PC-3 (cell line): ENCODE measurements at regions not wholly inside any gene's neighbourhood (a gene's known extent, or its start where the extent isn't known, plus 50 kb on each side); places are given as distances from the start of the nearest gene placed in this dataset.

Experiments used
- ATAC-seq: fragments of 200-7000 bp; cut with Tn5 transposase; 2 replicates; pipeline ENCODE4 v1.9.1; 2020; ENCODE audit warnings: mild to moderate bottlenecking, moderate library complexity
- BruUV-seq: library from RNA; stranded (reverse); fragments of 400-500 nt; replicated peaks from 2 replicates; lab custom pipeline; 2021; lab: Mats Ljungman, UMichigan
- CTCF ChIA-PET: fragments of 300-600 bp; sonication (Branson Sonifier 250); formaldehyde crosslinking; loops from one replicate; lab custom pipeline; 2022; ENCODE audit warnings: antibody characterized with exemption; lab: Charles Lee
- POLR2A ChIA-PET: fragments of 300-600 bp; sonication (Branson Sonifier 250); formaldehyde crosslinking; loops from one replicate; lab custom pipeline; 2022; ENCODE audit warnings: antibody characterized with exemption; ENCODE audit not compliant: unreplicated experiment; lab: Charles Lee
- DNase-seq: peaks from one replicate; pipeline ENCODE4 v3.0.0-alpha.2; 2015
- H2AFZ ChIP-seq: fragments of 300-600 bp; sonication (generic); 2 replicates; pipeline ENCODE4 v1.6.0; 2016; ENCODE audit warnings: antibody characterized with exemption, low read length
- H3F3A ChIP-seq: fragments of 300-600 bp; sonication (generic); one replicate; pipeline ENCODE4 v1.6.0; 2017; ENCODE audit warnings: antibody characterized with exemption, low read length, control low read depth, mild to moderate bottlenecking; ENCODE audit not compliant: unreplicated experiment
- H3K27ac ChIP-seq: fragments of 300-600 bp; sonication (generic); 2 replicates; pipeline ENCODE4 v1.5.1; 2016; ENCODE audit warnings: mild to moderate bottlenecking, low read length
- H3K27me3 ChIP-seq: fragments of 300-600 bp; sonication (generic); 2 replicates; pipeline ENCODE4 v1.6.1; 2016; ENCODE audit warnings: low read length, mixed read lengths
- H3K36me3 ChIP-seq: fragments of 300-600 bp; sonication (generic); 2 replicates; pipeline ENCODE4 v1.6.1; 2016; ENCODE audit warnings: low read depth, mixed run types, low read length, mixed read lengths
- H3K4me1 ChIP-seq: fragments of 300-600 bp; sonication (generic); 2 replicates; pipeline ENCODE4 v1.5.1; 2016; ENCODE audit warnings: low read length; ENCODE audit not compliant: insufficient read depth
- H3K4me2 ChIP-seq: fragments of 300-600 bp; sonication (generic); 2 replicates; pipeline ENCODE4 v1.6.0; 2016; ENCODE audit warnings: low read length
- H3K4me3 ChIP-seq: fragments of 300-600 bp; sonication (generic); 2 replicates; pipeline ENCODE4 v1.5.1; 2016; ENCODE audit warnings: mild to moderate bottlenecking, low read length, mixed read lengths
- H3K79me2 ChIP-seq: fragments of 300-600 bp; sonication (generic); 2 replicates; pipeline ENCODE4 v1.6.1; 2017; ENCODE audit warnings: low read length, mixed read lengths
- H3K9ac ChIP-seq: fragments of 300-600 bp; sonication (generic); 2 replicates; pipeline ENCODE4 v1.6.0; 2016; ENCODE audit warnings: mild to moderate bottlenecking, low read length
- H3K9me2 ChIP-seq: fragments of 300-600 bp; sonication (generic); replicated peaks from 2 replicates; pipeline ENCODE4 v1.6.1; 2016; ENCODE audit warnings: mixed run types, low read length, mixed read lengths
- H3K9me3 ChIP-seq: fragments of 300-600 bp; sonication (generic); 2 replicates; pipeline ENCODE4 v1.6.1; 2016; ENCODE audit warnings: low read length, mixed read lengths
- H4K20me1 ChIP-seq: fragments of 300-600 bp; sonication (generic); 2 replicates; pipeline ENCODE4 v1.6.1; 2016; ENCODE audit warnings: low read length, mixed read lengths
- EZH2 ChIP-seq: fragments of 300-600 bp; sonication (generic); IDR thresholded peaks from one replicate; pipeline ENCODE4 v1.6.1; 2017; ENCODE audit warnings: antibody characterized with exemption, mild to moderate bottlenecking, low read length; ENCODE audit not compliant: unreplicated experiment
- EZH2phosphoT487 ChIP-seq: fragments of 300-600 bp; sonication (generic); IDR thresholded peaks from 2 replicates; pipeline ENCODE4 v1.6.1; 2018; ENCODE audit warnings: mild to moderate bottlenecking, antibody characterized with exemption, low read length, borderline replicate concordance
- intact Hi-C: fragments of 100-400 bp; cut with micrococcal nuclease; formaldehyde crosslinking; loops from 2 replicates; pipeline ENCODE4 v1.9.0; 2023
- TF ChIP-seq, protein P1 (sequence below): fragments of 300-600 bp; sonication (generic); conservative IDR thresholded peaks from 2 replicates; pipeline ENCODE4 v1.5.1; 2017; ENCODE audit warnings: antibody characterized with exemption, low read depth, mild to moderate bottlenecking, low read length

DNA sequence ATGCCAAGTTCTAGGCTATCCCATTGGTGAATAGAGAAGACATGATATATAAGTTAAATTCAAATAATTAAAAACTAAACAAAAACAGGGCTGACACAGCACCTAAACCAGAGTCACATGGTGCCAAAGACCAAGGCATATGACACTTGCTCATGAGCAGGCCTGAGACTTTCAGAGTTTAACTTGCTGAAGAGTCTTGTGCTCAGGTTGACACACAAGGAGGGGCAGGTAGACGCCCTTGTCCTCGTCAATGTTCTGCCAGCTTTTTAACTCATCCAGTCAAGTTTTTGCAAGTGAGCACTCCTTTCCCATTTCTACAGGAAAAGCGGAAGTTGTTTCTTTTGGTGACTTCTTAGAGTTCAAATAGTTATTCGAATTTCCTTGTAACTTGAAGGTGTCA, 289.7 kb downstream of the CYRIA start:
- BruUV-seq = no TSS peak
- H3K4me2 ChIP-seq = no peak overlapping the region
- H2AFZ ChIP-seq = no peak overlapping the region
- H4K20me1 ChIP-seq = no peaks in the 10 kb centered on the region
- no peaks in the 10 kb centered on the region for H3F3A ChIP-seq
- H3K27ac ChIP-seq = no peak overlapping the region
- H3K4me1 ChIP-seq = no peaks in the 10 kb centered on the region
- H3K9ac ChIP-seq = no peak overlapping the region
- no peak for ATAC-seq
- H3K27me3 ChIP-seq = no peaks in the 10 kb centered on the region
- no peaks in the 10 kb centered on the region for H3K79me2 ChIP-seq
- TF ChIP-seq EZH2 (no peak), EZH2phosphoT487 (no peak)
- TF ChIP-seq, protein P1, sequence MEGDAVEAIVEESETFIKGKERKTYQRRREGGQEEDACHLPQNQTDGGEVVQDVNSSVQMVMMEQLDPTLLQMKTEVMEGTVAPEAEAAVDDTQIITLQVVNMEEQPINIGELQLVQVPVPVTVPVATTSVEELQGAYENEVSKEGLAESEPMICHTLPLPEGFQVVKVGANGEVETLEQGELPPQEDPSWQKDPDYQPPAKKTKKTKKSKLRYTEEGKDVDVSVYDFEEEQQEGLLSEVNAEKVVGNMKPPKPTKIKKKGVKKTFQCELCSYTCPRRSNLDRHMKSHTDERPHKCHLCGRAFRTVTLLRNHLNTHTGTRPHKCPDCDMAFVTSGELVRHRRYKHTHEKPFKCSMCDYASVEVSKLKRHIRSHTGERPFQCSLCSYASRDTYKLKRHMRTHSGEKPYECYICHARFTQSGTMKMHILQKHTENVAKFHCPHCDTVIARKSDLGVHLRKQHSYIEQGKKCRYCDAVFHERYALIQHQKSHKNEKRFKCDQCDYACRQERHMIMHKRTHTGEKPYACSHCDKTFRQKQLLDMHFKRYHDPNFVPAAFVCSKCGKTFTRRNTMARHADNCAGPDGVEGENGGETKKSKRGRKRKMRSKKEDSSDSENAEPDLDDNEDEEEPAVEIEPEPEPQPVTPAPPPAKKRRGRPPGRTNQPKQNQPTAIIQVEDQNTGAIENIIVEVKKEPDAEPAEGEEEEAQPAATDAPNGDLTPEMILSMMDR = no peak
- no peaks in the 10 kb centered on the region for H3K36me3 ChIP-seq
- CTCF ChIA-PET = no interaction called here
- no peak for DNase-seq
- intact Hi-C loops = no loop called here
- H3K9me3 ChIP-seq = peaks cover 14% of the 10 kb centered on the region; the same call in 1 of the 2 replicates
- H3K4me3 ChIP-seq = no peak overlapping the region
- POLR2A ChIA-PET = no interaction called here
- H3K9me2 ChIP-seq = no peaks in the 10 kb centered on the region

DNA sequence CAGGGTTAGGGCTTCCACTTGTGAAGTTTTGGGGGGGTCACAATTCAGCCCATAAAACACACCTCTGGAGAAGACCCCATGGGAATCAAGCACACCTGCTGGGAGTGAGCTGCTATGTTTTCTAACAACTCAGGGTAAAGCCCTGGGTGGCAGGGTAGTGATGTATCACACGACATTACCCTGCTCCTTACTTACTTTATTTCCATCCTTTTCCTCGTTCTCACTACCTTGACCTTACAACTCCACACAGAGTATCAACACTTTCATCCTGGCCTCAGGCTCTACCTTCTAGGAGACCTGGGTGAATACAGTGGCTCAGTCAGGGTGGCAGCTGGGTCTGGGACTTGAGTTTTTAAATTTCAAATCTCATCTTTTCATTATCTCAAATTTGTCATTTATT, 290.3 kb downstream of the CYRIA start:
- Histone ChIP-seq H3K79me2 (no peaks in the 10 kb centered on the region), H2AFZ (no peak overlapping the region), H3K4me3 (no peak overlapping the region), H3K9ac (no peak overlapping the region), H3K9me2 (no peaks in the 10 kb centered on the region), H3K4me1 (no peaks in the 10 kb centered on the region), H3K27ac (no peak overlapping the region), H3K27me3 (no peaks in the 10 kb centered on the region), H4K20me1 (no peaks in the 10 kb centered on the region), H3F3A (no peaks in the 10 kb centered on the region), H3K9me3 (peaks cover 14% of the 10 kb centered on the region; the same call in 1 of the 2 replicates), H3K36me3 (no peaks in the 10 kb centered on the region), H3K4me2 (no peak overlapping the region)
- no TSS peak for BruUV-seq
- ChIA-PET CTCF (no interaction called here), POLR2A (no interaction called here)
- ATAC-seq = no peak
- no peak for DNase-seq
- intact Hi-C loops = no loop called here
- no peak for TF ChIP-seq EZH2phosphoT487
- TF ChIP-seq, protein P1 = no peak
- no peak for TF ChIP-seq EZH2

DNA sequence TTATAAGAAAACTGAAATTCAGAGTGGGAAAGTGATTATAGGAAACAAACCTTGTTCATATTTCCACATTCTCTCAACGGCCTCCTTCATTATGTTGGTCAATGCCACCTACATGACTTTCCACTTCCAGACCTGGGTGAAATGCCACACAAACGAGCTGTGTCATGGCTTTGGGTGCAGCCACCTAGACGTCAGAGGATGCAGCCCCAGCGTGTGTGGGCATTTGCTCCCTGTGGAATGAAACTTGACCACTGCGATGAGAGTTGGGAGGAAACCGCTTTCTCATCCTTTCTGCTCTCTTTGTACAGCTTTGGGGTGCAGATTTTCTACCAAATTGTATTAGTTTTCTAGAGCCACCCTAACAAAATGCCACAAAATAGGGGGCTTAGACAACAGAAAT, 291.0 kb downstream of the CYRIA start:
- Histone ChIP-seq H3K36me3 (no peaks in the 10 kb centered on the region), H3K9ac (no peak overlapping the region), H3K27ac (no peak overlapping the region), H3K9me3 (peaks cover 14% of the 10 kb centered on the region; the same call in 1 of the 2 replicates), H2AFZ (no peak overlapping the region), H3F3A (no peaks in the 10 kb centered on the region), H3K79me2 (no peaks in the 10 kb centered on the region), H3K4me2 (no peak overlapping the region), H3K4me1 (no peaks in the 10 kb centered on the region), H4K20me1 (no peaks in the 10 kb centered on the region), H3K9me2 (no peaks in the 10 kb centered on the region), H3K27me3 (no peaks in the 10 kb centered on the region), H3K4me3 (no peak overlapping the region)
- intact Hi-C loops = no loop called here
- no peak for DNase-seq
- no TSS peak for BruUV-seq
- ChIA-PET CTCF (no interaction called here), POLR2A (no interaction called here)
- no peak for ATAC-seq
- TF ChIP-seq, protein P1 = no peak
- TF ChIP-seq EZH2 = no peak
- TF ChIP-seq EZH2phosphoT487 = no peak
